ENCODE measurements at regions not wholly inside any gene's neighbourhood (a gene's known extent, or its start where the extent isn't known, plus 50 kb on each side); places are given as distances from the start of the nearest gene placed in this dataset.
A peak's percentile ranks its signal among the peaks of the same experiment; 100 is the strongest.
"Not testable (repeated sequence)": the region's sequence is repeated elsewhere in the genome, so short reads cannot be mapped to it uniquely, and the experiment has no call there.

- not testable (repeated sequence) for FAIRE-seq; DNase-seq (ENCODE audit: insufficient read length, low spot score)
Measured at GRCh38 chr14:45634651-45635441, 381.8 kb upstream of the MIS18BP1 start.

GRCh38 chr14:45633220-45633984 lies 380.4 kb upstream of the MIS18BP1 start:
- DNase-seq (ENCODE audit: insufficient read length, low spot score) (no peak), FAIRE-seq (no peak)

- FAIRE-seq = no peak
- DNase-seq (ENCODE audit: insufficient read length, low spot score) = no peak
Measured at GRCh38 chr14:45621731-45622130, 368.7 kb upstream of the MIS18BP1 start.

GRCh38 chr14:45619831-45620230 lies 366.8 kb upstream of the MIS18BP1 start:
- DNase-seq (ENCODE audit: insufficient read length, low spot score) = no peak
- no peak for FAIRE-seq

GRCh38 chr14:45610318-45610717 lies 357.3 kb upstream of the MIS18BP1 start:
- FAIRE-seq (no peak), DNase-seq (ENCODE audit: insufficient read length, low spot score) (no peak)

- DNase-seq (ENCODE audit: insufficient read length, low spot score) (no peak), FAIRE-seq (no peak)
Measured at GRCh38 chr14:45587142-45587541, 334.1 kb upstream of the MIS18BP1 start.

GRCh38 chr14:45559626-45560025 lies 306.6 kb upstream of the MIS18BP1 start:
- DNase-seq (ENCODE audit: insufficient read length, low spot score) = no peak
- FAIRE-seq = no peak

- no peak for FAIRE-seq
- no peak for DNase-seq (ENCODE audit: insufficient read length, low spot score)
Measured at GRCh38 chr14:45558183-45558582, 305.2 kb upstream of the MIS18BP1 start.

GRCh38 chr14:45553981-45554380 lies 301.0 kb upstream of the MIS18BP1 start:
- no peak for FAIRE-seq

GRCh38 chr14:45551240-45551820 lies 298.3 kb upstream of the MIS18BP1 start:
- FAIRE-seq; DNase-seq (ENCODE audit: insufficient read length, low spot score): not testable (repeated sequence)

More at GRCh38 chr14:45553981-45554380, 301.0 kb upstream of the MIS18BP1 start:
- DNase-seq (ENCODE audit: insufficient read length, low spot score) = no peak

GRCh38 chr14:45531022-45531421 lies 278.0 kb upstream of the MIS18BP1 start:
- DNase-seq (ENCODE audit: insufficient read length, low spot score) (no peak), FAIRE-seq (no peak)

- no peak for FAIRE-seq
- peak; percentile 8 for DNase-seq (ENCODE audit: insufficient read length, low spot score)
Measured at GRCh38 chr14:45526715-45527549, 273.9 kb upstream of the MIS18BP1 start.

- DNase-seq (ENCODE audit: insufficient read length, low spot score) (no peak), FAIRE-seq (no peak)
Measured at GRCh38 chr14:45519766-45520165, 266.8 kb upstream of the MIS18BP1 start.

- FAIRE-seq = no peak
Measured at GRCh38 chr14:45492876-45493275, 239.9 kb upstream of the MIS18BP1 start.

GRCh38 chr14:45491914-45492313 lies 238.9 kb upstream of the MIS18BP1 start:
- DNase-seq (ENCODE audit: insufficient read length, low spot score) (no peak), FAIRE-seq (no peak)

More at GRCh38 chr14:45492876-45493275, 239.9 kb upstream of the MIS18BP1 start:
- no peak for DNase-seq (ENCODE audit: insufficient read length, low spot score)

GRCh38 chr14:45486599-45486998 lies 233.6 kb upstream of the MIS18BP1 start:
- DNase-seq (ENCODE audit: insufficient read length, low spot score) = no peak
- FAIRE-seq = no peak

- FAIRE-seq (no peak), DNase-seq (ENCODE audit: insufficient read length, low spot score) (no peak)
Measured at GRCh38 chr14:45467023-45467422, 214.0 kb upstream of the MIS18BP1 start.

- FAIRE-seq (no peak), DNase-seq (ENCODE audit: insufficient read length, low spot score) (no peak)
Measured at GRCh38 chr14:45434221-45434620, 181.2 kb upstream of the MIS18BP1 start.

- DNase-seq (ENCODE audit: insufficient read length, low spot score) (peak; percentile 6), FAIRE-seq (no peak)
Measured at GRCh38 chr14:45426685-45427282, 173.8 kb upstream of the MIS18BP1 start.

GRCh38 chr14:45406942-45407341 lies 153.9 kb upstream of the MIS18BP1 start:
- DNase-seq (ENCODE audit: insufficient read length, low spot score) (no peak), FAIRE-seq (no peak)

Measured in GM19239 (cell line).